ENCODE measurements at regions not wholly inside any gene's neighbourhood (a gene's known extent, or its start where the extent isn't known, plus 50 kb on each side); places are given as distances from the start of the nearest gene placed in this dataset.
A peak's percentile ranks its signal among the peaks of the same experiment; 100 is the strongest.

GRCh38 chr1:14120895-14121294 lies 420.9 kb downstream of the PRDM2 start:
- CTCF ChIA-PET = interaction anchor here (0.6 to 2.2 kb wide), 7 partner anchors 12 to 907 kb away, joined by 3 to 6 read pairs (median 4); no protein-coding TSS in a partner anchor
- TF ChIP-seq CTCF (IDR thresholded peaks at IDR 0.05; ENCODE audit: unreplicated experiment) = no peak
- Mint-ChIP-seq H3K36me3 (ENCODE audit: insufficient read depth, unreplicated experiment) (no peaks in the 10 kb centered on the region), H3K27ac (ENCODE audit: low read depth, unreplicated experiment) (no peak overlapping the region), H3K4me3 (ENCODE audit: unreplicated experiment) (no peak overlapping the region), H3K9me3 (ENCODE audit: unreplicated experiment) (no peaks in the 10 kb centered on the region), H3K27me3 (ENCODE audit: insufficient read depth, unreplicated experiment) (no peaks in the 10 kb centered on the region), H3K4me1 (ENCODE audit: insufficient read depth, unreplicated experiment) (no peaks in the 10 kb centered on the region)
- intact Hi-C loops (cut with micrococcal nuclease) = no loop called here
- peak; percentile 47 for DNase-seq (ENCODE audit: unreplicated experiment)
- BruUV-seq (replicated peaks) = no TSS peak
- POLR2A ChIA-PET = interaction anchor here (2.2 kb wide), 1 partner anchor 17 kb away, joined by 7 read pairs; no protein-coding TSS in a partner anchor

DNA sequence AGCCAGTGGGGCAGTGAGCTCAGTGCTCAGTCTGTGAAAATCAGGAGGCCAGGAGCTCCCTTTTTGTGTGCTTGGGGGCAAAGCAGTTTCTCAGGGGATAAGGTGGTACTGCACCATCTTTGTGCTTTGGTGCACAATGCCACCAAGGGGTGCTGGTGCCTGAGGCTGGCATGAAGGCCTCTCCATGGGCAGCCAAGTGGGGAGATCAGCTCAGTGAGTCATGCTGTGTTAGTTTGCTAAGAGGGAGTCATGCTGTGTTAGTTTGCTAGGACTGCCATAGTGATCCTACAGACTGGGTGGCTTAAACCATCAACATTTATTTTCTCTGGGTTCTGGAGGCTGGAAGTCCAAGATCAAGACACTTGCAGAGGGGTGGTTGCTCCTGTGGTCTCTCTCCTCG lies 428.1 kb downstream of the PRDM2 start:
- Mint-ChIP-seq H3K4me3 (ENCODE audit: unreplicated experiment) (no peak overlapping the region), H3K27me3 (ENCODE audit: insufficient read depth, unreplicated experiment) (no peaks in the 10 kb centered on the region), H3K9me3 (ENCODE audit: unreplicated experiment) (no peaks in the 10 kb centered on the region), H3K4me1 (ENCODE audit: insufficient read depth, unreplicated experiment) (no peaks in the 10 kb centered on the region), H3K36me3 (ENCODE audit: insufficient read depth, unreplicated experiment) (peaks cover 7% of the 10 kb centered on the region), H3K27ac (ENCODE audit: low read depth, unreplicated experiment) (no peak overlapping the region)
- POLR2A ChIA-PET = no interaction called here
- CTCF ChIA-PET = interaction anchor here (0.6 kb wide), 1 partner anchor 636 kb away, joined by 4 read pairs; no protein-coding TSS in a partner anchor
- peak; percentile 27 for DNase-seq (ENCODE audit: unreplicated experiment)
- no TSS peak for BruUV-seq (replicated peaks)
- no peak for TF ChIP-seq CTCF (IDR thresholded peaks at IDR 0.05; ENCODE audit: unreplicated experiment)
- intact Hi-C loops (cut with micrococcal nuclease) = no loop called here

- ChIA-PET POLR2A (no interaction called here), CTCF (no interaction called here)
- no TSS peak for BruUV-seq (replicated peaks)
- Mint-ChIP-seq H3K4me1 (ENCODE audit: insufficient read depth, unreplicated experiment) (no peaks in the 10 kb centered on the region), H3K36me3 (ENCODE audit: insufficient read depth, unreplicated experiment) (peaks cover 7% of the 10 kb centered on the region), H3K27ac (ENCODE audit: low read depth, unreplicated experiment) (no peak overlapping the region), H3K27me3 (ENCODE audit: insufficient read depth, unreplicated experiment) (no peaks in the 10 kb centered on the region), H3K4me3 (ENCODE audit: unreplicated experiment) (no peak overlapping the region), H3K9me3 (ENCODE audit: unreplicated experiment) (no peaks in the 10 kb centered on the region)
- intact Hi-C loops (cut with micrococcal nuclease) = no loop called here
- TF ChIP-seq CTCF (IDR thresholded peaks at IDR 0.05; ENCODE audit: unreplicated experiment) = no peak
- no peak for DNase-seq (ENCODE audit: unreplicated experiment)
Observed at GRCh38 chr1:14129009-14129408, 429.0 kb downstream of the PRDM2 start.

DNA sequence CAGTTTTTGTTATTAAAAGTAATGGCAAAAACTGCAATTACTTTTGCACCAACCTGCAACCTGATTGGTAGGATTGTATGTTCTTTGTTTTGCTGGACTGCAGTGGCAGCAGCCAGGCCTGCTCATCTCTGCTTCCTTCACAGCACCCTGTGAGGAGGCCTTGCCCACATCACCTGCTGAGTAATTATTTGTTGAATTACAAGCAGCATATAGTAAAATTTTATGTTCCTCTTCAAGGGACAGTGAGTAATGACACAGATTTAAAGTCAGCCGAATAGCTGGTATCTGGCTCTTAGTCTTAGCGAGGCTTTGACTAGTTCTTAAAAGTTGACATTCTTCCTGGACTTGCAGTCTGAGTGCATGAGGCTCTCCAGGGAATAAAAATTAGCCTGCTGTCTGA lies 435.1 kb downstream of the PRDM2 start:
- Mint-ChIP-seq H3K36me3 (ENCODE audit: insufficient read depth, unreplicated experiment) (no peaks in the 10 kb centered on the region), H3K27ac (ENCODE audit: low read depth, unreplicated experiment) (no peak overlapping the region), H3K27me3 (ENCODE audit: insufficient read depth, unreplicated experiment) (no peaks in the 10 kb centered on the region), H3K4me1 (ENCODE audit: insufficient read depth, unreplicated experiment) (peaks cover 36% of the 10 kb centered on the region), H3K4me3 (ENCODE audit: unreplicated experiment) (no peak overlapping the region), H3K9me3 (ENCODE audit: unreplicated experiment) (no peaks in the 10 kb centered on the region)
- no peak for DNase-seq (ENCODE audit: unreplicated experiment)
- no peak for TF ChIP-seq CTCF (IDR thresholded peaks at IDR 0.05; ENCODE audit: unreplicated experiment)
- CTCF ChIA-PET = no interaction called here
- BruUV-seq (replicated peaks) = no TSS peak
- intact Hi-C loops (cut with micrococcal nuclease) = no loop called here
- POLR2A ChIA-PET = interaction anchor here (0.6 to 0.8 kb wide), 2 partner anchors 133 to 388 kb away, joined by 3 read pairs; no protein-coding TSS in a partner anchor

Measured in MCF 10A (cell line).